CD8-positive, alpha-beta memory T cell (primary cell): ENCODE measurements at regions not wholly inside any gene's neighbourhood (a gene's known extent, or its start where the extent isn't known, plus 50 kb on each side); places are given as distances from the start of the nearest gene placed in this dataset.

ENCODE experiments used
- CTCF ChIA-PET: fragments of 350-600 bp; sonication (Branson Sonifier 250); formaldehyde crosslinking; loops from one replicate; lab custom pipeline; 2021; ENCODE audit warnings: antibody characterized with exemption; lab: Charles Lee
- POLR2A ChIA-PET: fragments of 350-600 bp; sonication (Branson Sonifier 250); formaldehyde crosslinking; loops from one replicate; lab custom pipeline; 2021; ENCODE audit warnings: antibody characterized with exemption; lab: Charles Lee
- DNase-seq, 5 donors: peaks; one replicate each; pipeline versions ENCODE4 v3.0.0 to v3.0.0-alpha.2; 2020 to 2022; ENCODE audit warnings: mixed read lengths in 1 of 5
- H3K27ac ChIP-seq: one replicate; pipeline ENCODE4 v1.7.0; 2013; ENCODE audit warnings: low read depth, mild to moderate bottlenecking, low read length, moderate library complexity
- H3K27me3 ChIP-seq: 2 replicates; pipeline ENCODE4 v1.7.0; 2013; ENCODE audit warnings: low read length, mild to moderate bottlenecking; ENCODE audit not compliant: insufficient read depth, poor library complexity, severe bottlenecking
- H3K36me3 ChIP-seq: 2 replicates; pipeline ENCODE4 v1.7.0; 2013; ENCODE audit warnings: mild to moderate bottlenecking, low read length, moderate library complexity; ENCODE audit not compliant: insufficient read depth
- H3K4me1 ChIP-seq: 2 replicates; pipeline ENCODE4 v1.7.0; 2013; ENCODE audit warnings: mild to moderate bottlenecking, low read length, moderate library complexity; ENCODE audit not compliant: insufficient read depth
- H3K4me3 ChIP-seq: 2 replicates; pipeline ENCODE4 v1.7.0; 2013; ENCODE audit warnings: mild to moderate bottlenecking, low read length
- H3K9me3 ChIP-seq: 2 replicates; pipeline ENCODE4 v1.7.0; 2013; ENCODE audit warnings: mild to moderate bottlenecking, low read length
- H3K27ac Mint-ChIP-seq, 8 donors: one replicate each; pipeline ENCODE4 v1.8.0; 2020 to 2021; ENCODE audit warnings: mixed read lengths in 8 of 8, mild to moderate bottlenecking in 6 of 8, inconsistent platforms in 3 of 8, moderate library complexity in 3 of 8
- H3K27me3 Mint-ChIP-seq, 2 donors: one replicate each; pipeline ENCODE4 v1.8.0; 2020 to 2021; ENCODE audit warnings: mixed read lengths in 2 of 2, mild to moderate bottlenecking in 1 of 2, moderate library complexity in 1 of 2
- H3K36me3 Mint-ChIP-seq, 3 donors: one replicate each; pipeline ENCODE4 v1.8.0; 2020 to 2021; ENCODE audit warnings: mixed read lengths in 3 of 3, inconsistent platforms in 1 of 3, mild to moderate bottlenecking in 1 of 3
- H3K4me1 Mint-ChIP-seq, 3 donors: one replicate each; pipeline ENCODE4 v1.8.0; 2020 to 2021; ENCODE audit warnings: mixed read lengths in 3 of 3, inconsistent platforms in 1 of 3, mild to moderate bottlenecking in 1 of 3
- H3K4me3 Mint-ChIP-seq, 7 donors: one replicate each; pipeline ENCODE4 v1.8.0; 2020 to 2021; ENCODE audit warnings: mixed read lengths in 7 of 7, mild to moderate bottlenecking in 6 of 7, moderate library complexity in 4 of 7, inconsistent platforms in 2 of 7
- H3K9me3 Mint-ChIP-seq, 5 donors: one replicate each; pipeline ENCODE4 v1.8.0; 2020 to 2022; ENCODE audit warnings: mixed read lengths in 5 of 5, mild to moderate bottlenecking in 3 of 5, moderate library complexity in 2 of 5, inconsistent platforms in 1 of 5

DNA sequence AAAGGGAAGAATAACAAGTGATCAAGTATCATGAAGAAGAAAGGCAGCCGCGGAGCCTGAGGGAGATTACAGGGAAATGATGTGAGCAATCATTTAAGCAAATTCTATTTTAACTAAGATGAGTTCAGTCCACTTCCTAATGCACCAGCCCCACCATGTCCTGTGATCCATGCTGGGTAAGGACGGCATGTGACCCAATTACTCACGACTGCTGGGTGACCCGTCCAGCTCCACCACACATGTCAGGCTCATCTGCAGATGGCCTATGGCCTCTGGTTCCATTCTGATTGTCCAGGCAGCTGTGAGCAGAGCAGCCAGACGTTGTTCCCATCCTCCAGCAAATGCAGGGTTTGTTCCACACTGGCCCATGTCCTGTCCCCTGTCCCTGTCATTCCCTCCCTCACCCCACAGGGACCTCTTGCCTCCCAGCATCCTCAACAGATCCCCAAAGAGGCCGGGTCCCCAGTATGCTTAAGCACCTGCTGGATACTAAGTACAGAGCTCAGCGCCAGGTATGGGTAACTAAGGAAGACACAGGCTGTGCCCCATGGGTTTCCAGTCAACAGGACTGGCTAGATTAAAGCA, 87.9 kb downstream of the MATN1 start:
- no peaks in the 10 kb centered on the region for H3K36me3 ChIP-seq
- Mint-ChIP-seq H3K4me1 (no peaks in the 10 kb centered on the region), H3K9me3 (no peaks in the 10 kb centered on the region), H3K27ac (no peak overlapping the region), H3K27me3 (peaks cover 9 to 28% of the 10 kb centered on the region in 2 donors), H3K36me3 (no peaks in the 10 kb centered on the region), H3K4me3 (no peak overlapping the region)
- no peaks in the 10 kb centered on the region for H3K9me3 ChIP-seq
- ChIA-PET POLR2A (no interaction called here), CTCF (no interaction called here)
- no peak for DNase-seq
- H3K4me3 ChIP-seq: no peak overlapping the region
- H3K4me1 ChIP-seq: no peaks in the 10 kb centered on the region
- H3K27ac ChIP-seq: no peak overlapping the region
- H3K27me3 ChIP-seq: no peaks in the 10 kb centered on the region

- H3K27me3 ChIP-seq: peaks cover under 1% of the 10 kb centered on the region
- H3K36me3 ChIP-seq: no peaks in the 10 kb centered on the region
- ChIA-PET CTCF (no interaction called here), POLR2A (no interaction called here)
- Mint-ChIP-seq H3K9me3 (no peaks in the 10 kb centered on the region), H3K27ac (no peak overlapping the region), H3K27me3 (peaks cover 9 to 24% of the 10 kb centered on the region in 2 donors), H3K4me1 (no peaks in the 10 kb centered on the region), H3K36me3 (no peaks in the 10 kb centered on the region), H3K4me3 (no peak overlapping the region)
- no peak overlapping the region for H3K4me3 ChIP-seq
- DNase-seq: no peak
- H3K9me3 ChIP-seq: no peaks in the 10 kb centered on the region
- no peaks in the 10 kb centered on the region for H3K4me1 ChIP-seq
- no peak overlapping the region for H3K27ac ChIP-seq
These were observed 88.9 kb downstream of the MATN1 start for GRCh38 chr1:30634507-30634906.

DNA sequence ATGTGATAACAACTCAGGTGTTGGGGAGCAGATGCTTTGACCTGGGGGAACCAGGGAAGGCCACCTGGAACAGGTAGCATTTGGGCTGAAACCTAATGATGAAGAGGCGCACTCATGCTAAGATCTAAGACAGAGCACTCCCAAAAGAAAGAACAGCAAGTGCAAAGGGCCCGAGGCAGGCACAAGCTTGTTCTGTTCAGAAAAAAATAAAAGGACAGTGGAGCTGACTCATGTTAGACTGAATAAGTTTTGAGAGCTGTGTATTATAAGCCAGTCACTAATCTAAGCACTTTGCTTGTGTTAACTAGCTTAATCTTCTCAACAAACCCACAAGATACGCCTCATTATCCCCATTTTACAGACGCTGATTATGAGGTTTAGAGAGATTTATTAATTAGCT, 90.1 kb downstream of the MATN1 start:
- CTCF ChIA-PET: no interaction called here

GRCh38 chr1:30632481-30632880, 90.9 kb downstream of the MATN1 start:
- no peak overlapping the region for H3K27ac Mint-ChIP-seq
- H3K36me3 Mint-ChIP-seq: peaks cover 0 to 3% (median 1%) of the 10 kb centered on the region in 3 donors
- CTCF ChIA-PET: no interaction called here
- peaks cover 15 to 44% of the 10 kb centered on the region in 2 donors for H3K27me3 Mint-ChIP-seq
- peaks cover 8% of the 10 kb centered on the region for H3K27me3 ChIP-seq
- no peak overlapping the region for H3K4me3 Mint-ChIP-seq
- no peaks in the 10 kb centered on the region for H3K9me3 ChIP-seq
- H3K9me3 Mint-ChIP-seq: peaks cover 0 to 7% (median under 1%) of the 10 kb centered on the region in 5 donors
- no peak overlapping the region for H3K27ac ChIP-seq
- POLR2A ChIA-PET: no interaction called here
- H3K4me3 ChIP-seq: no peak overlapping the region
- DNase-seq: no peak
- H3K36me3 ChIP-seq: no peaks in the 10 kb centered on the region
- no peaks in the 10 kb centered on the region for H3K4me1 ChIP-seq
- no peaks in the 10 kb centered on the region for H3K4me1 Mint-ChIP-seq

More for the DNA sequence above, 90.1 kb downstream of the MATN1 start:
- Histone ChIP-seq H3K4me1 (no peaks in the 10 kb centered on the region), H3K9me3 (no peaks in the 10 kb centered on the region), H3K36me3 (no peaks in the 10 kb centered on the region), H3K27ac (no peak overlapping the region), H3K4me3 (no peak overlapping the region), H3K27me3 (peaks cover 8% of the 10 kb centered on the region)
- DNase-seq: no peak
- peaks cover 0 to 1% (median 0%) of the 10 kb centered on the region in 3 donors for H3K36me3 Mint-ChIP-seq
- H3K27me3 Mint-ChIP-seq: peaks cover 10 to 36% of the 10 kb centered on the region in 2 donors
- no peaks in the 10 kb centered on the region for H3K4me1 Mint-ChIP-seq
- POLR2A ChIA-PET: no interaction called here
- no peak overlapping the region for H3K4me3 Mint-ChIP-seq
- H3K9me3 Mint-ChIP-seq: peaks cover 0 to 6% (median 0%) of the 10 kb centered on the region in 5 donors
- no peak overlapping the region for H3K27ac Mint-ChIP-seq

DNA sequence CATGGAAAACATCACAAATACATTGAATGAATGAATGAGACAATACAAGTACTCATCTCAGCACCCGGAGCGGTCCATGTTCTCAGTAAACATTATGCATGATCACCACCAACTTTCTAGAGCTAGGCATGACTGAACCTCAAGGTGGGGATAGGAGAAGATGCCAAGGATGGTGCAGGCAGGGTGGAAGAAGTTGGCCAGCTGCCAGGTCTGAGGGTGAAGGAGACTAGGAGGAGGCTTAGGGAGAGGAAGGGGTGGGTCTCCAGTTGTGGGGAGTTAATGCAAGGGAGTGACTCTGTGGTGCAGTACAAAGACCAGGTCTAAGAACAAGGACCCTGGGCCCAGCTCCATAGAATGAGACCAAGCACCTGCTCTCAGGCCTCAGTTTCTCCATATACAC, 91.7 kb downstream of the MATN1 start:
- Histone ChIP-seq H3K9me3 (peaks cover 3% of the 10 kb centered on the region), H3K4me3 (no peak overlapping the region), H3K27me3 (peaks cover 8% of the 10 kb centered on the region), H3K27ac (no peak overlapping the region), H3K36me3 (no peaks in the 10 kb centered on the region), H3K4me1 (no peaks in the 10 kb centered on the region)
- DNase-seq: no peak
- no peak overlapping the region for H3K27ac Mint-ChIP-seq
- H3K27me3 Mint-ChIP-seq: peaks cover 19 to 45% of the 10 kb centered on the region in 2 donors
- H3K4me1 Mint-ChIP-seq: no peaks in the 10 kb centered on the region
- ChIA-PET POLR2A (no interaction called here), CTCF (no interaction called here)
- peaks cover 0 to 8% (median 1%) of the 10 kb centered on the region in 3 donors for H3K36me3 Mint-ChIP-seq
- H3K9me3 Mint-ChIP-seq: peaks cover 6 to 12% (median 6%) of the 10 kb centered on the region in 5 donors
- no peak overlapping the region for H3K4me3 Mint-ChIP-seq

GRCh38 chr1:30629501-30629900, 93.9 kb downstream of the MATN1 start:
- Mint-ChIP-seq H3K9me3 (peaks cover 6 to 16% (median 11%) of the 10 kb centered on the region in 5 donors), H3K36me3 (peaks cover 0 to 8% (median 1%) of the 10 kb centered on the region in 3 donors), H3K4me1 (no peaks in the 10 kb centered on the region), H3K27ac (no peak overlapping the region), H3K4me3 (no peak overlapping the region), H3K27me3 (peaks cover 19 to 55% of the 10 kb centered on the region in 2 donors)
- Histone ChIP-seq H3K4me3 (no peak overlapping the region), H3K4me1 (no peaks in the 10 kb centered on the region), H3K9me3 (peaks cover 3% of the 10 kb centered on the region), H3K27ac (no peak overlapping the region), H3K36me3 (no peaks in the 10 kb centered on the region), H3K27me3 (peaks cover 8% of the 10 kb centered on the region)
- POLR2A ChIA-PET: no interaction called here
- DNase-seq: no peak
- CTCF ChIA-PET: no interaction called here

DNA sequence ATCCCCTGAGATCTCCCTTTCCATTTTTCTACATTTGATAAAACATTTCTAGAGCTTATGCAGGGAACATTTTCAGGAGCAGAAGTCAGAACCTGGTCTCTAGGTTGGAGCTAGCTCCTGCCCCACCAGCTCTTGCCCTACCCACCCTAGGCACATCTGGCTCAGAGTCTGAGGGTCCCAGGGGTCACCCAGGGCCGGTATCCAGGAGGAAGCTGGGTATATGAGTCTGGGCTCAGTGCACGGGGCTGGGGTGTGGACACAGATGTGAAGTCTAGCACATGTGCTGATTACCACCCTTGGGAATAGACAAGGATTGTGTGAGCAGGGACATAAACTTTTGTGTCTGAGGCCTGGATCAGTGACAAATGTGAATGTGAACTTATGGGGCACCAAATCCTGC, 95.4 kb downstream of the MATN1 start:
- H3K4me3 ChIP-seq: no peak overlapping the region
- no peak overlapping the region for H3K27ac Mint-ChIP-seq
- H3K36me3 Mint-ChIP-seq: peaks cover 0 to 8% (median 1%) of the 10 kb centered on the region in 3 donors
- no peak overlapping the region for H3K27ac ChIP-seq
- peaks cover 19 to 52% of the 10 kb centered on the region in 2 donors for H3K27me3 Mint-ChIP-seq
- peaks cover 14 to 28% (median 22%) of the 10 kb centered on the region in 5 donors for H3K9me3 Mint-ChIP-seq
- no peak overlapping the region for H3K4me3 Mint-ChIP-seq
- ChIA-PET CTCF (no interaction called here), POLR2A (no interaction called here)
- peaks cover 8% of the 10 kb centered on the region for H3K27me3 ChIP-seq
- H3K4me1 ChIP-seq: no peaks in the 10 kb centered on the region
- no peaks in the 10 kb centered on the region for H3K36me3 ChIP-seq
- DNase-seq: no peak
- no peaks in the 10 kb centered on the region for H3K4me1 Mint-ChIP-seq
- H3K9me3 ChIP-seq: peaks cover 3% of the 10 kb centered on the region

DNA sequence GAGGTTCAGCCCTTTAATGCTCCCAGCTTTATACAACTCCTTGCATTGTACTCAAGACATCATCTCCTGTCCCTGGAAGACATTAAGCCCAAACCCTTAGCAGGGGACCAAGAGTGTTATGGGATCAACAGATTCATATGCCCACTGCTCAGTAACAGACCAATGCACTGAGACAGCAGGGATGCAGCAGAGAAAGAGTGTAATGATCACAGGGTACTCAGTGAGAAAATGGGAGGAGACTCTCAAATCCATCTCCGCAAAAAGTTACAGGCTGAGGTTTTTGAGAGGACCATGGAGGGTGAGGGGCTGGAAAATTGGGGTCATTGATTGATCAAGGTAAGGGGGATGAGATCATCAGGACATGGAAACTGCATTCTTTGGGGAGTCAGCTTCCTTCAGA, 96.2 kb downstream of the MATN1 start:
- no peaks in the 10 kb centered on the region for H3K36me3 ChIP-seq
- H3K9me3 ChIP-seq: peaks cover 3% of the 10 kb centered on the region
- Mint-ChIP-seq H3K36me3 (peaks cover 0 to 8% (median 1%) of the 10 kb centered on the region in 3 donors), H3K27me3 (peaks cover 17 to 45% of the 10 kb centered on the region in 2 donors), H3K9me3 (peaks cover 19 to 31% (median 26%) of the 10 kb centered on the region in 5 donors), H3K4me1 (no peaks in the 10 kb centered on the region), H3K4me3 (no peak overlapping the region), H3K27ac (no peak overlapping the region)
- POLR2A ChIA-PET: no interaction called here
- CTCF ChIA-PET: no interaction called here
- no peaks in the 10 kb centered on the region for H3K4me1 ChIP-seq
- H3K4me3 ChIP-seq: no peak overlapping the region
- no peak for DNase-seq
- no peak overlapping the region for H3K27ac ChIP-seq
- H3K27me3 ChIP-seq: peaks cover 8% of the 10 kb centered on the region
